ENCODE measurements at regions not wholly inside any gene's neighbourhood (a gene's known extent, or its start where the extent isn't known, plus 50 kb on each side); places are given as distances from the start of the nearest gene placed in this dataset.

GRCh38 chr16:88284626-88285513 is 97.9 kb upstream of the ZNF469 start:
- DNase-seq (ENCODE audit: low spot score) = no peak

- no peak for DNase-seq (ENCODE audit: low spot score)
Observed at GRCh38 chr16:88285514-88285822, 97.3 kb upstream of the ZNF469 start.

- no peak for DNase-seq (ENCODE audit: low spot score)
Observed at GRCh38 chr16:88286301-88286923, 96.3 kb upstream of the ZNF469 start.

DNA sequence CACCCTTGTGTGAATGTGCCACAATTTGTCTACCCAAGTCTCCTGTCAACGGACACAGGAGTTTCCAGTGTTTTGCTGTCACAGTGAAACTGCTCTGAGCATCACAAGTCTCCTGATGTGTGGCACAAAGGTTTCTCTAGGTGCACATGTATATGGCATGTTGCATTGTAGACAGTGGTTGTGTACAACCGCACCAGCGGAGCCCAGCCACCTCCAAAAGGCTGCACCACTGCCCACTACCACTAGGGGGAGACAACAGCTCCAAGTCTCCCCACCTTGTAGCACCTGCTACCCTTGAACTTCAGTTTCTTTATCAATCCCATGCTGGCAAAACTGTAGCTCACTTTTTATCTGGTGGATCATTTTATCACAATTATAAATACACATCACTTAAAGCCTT is 95.5 kb upstream of the ZNF469 start:
- DNase-seq (ENCODE audit: low spot score) = peak; percentile 35

DNA sequence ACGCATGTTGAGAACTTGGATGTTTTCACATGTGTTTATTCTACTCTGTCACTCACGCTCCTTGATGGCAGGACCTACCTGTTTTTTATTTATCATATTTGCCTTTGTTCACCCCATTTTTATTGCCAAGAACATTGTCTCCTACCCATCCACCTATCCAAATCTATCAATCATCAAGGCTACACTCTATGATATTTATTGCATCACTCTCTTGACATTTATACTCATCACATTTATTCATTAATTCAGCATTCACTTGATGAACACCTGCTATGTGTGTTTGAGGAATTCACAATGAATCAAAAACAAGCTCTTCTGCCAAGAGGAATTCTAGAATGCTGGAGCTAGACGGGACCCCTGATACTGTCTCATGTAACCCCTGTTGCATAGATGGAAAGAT is 94.5 kb upstream of the ZNF469 start:
- no peak for DNase-seq (ENCODE audit: low spot score)

- DNase-seq (ENCODE audit: low spot score) = no peak
Observed at GRCh38 chr16:88289001-88289400, 93.8 kb upstream of the ZNF469 start.

DNA sequence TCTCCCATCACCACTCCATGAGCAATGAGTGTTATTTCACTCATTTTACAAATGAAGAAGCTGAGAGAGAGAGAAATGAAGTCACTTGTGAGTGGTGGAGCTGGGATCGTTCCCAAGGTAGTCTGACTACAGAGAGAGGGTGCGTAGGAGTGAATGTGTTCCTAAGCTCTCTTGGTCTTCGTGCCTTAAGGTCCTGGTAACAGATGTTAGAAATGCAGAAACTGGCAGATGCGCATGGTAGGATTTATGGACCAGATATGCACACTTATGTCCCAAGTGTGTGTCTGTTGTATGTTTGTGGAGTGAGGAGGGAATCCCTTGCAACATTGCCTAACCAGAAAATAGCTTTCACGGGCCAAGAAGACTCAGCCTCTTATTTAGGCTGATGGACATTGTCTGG is 93.2 kb upstream of the ZNF469 start:
- no peak for DNase-seq (ENCODE audit: low spot score)

DNA sequence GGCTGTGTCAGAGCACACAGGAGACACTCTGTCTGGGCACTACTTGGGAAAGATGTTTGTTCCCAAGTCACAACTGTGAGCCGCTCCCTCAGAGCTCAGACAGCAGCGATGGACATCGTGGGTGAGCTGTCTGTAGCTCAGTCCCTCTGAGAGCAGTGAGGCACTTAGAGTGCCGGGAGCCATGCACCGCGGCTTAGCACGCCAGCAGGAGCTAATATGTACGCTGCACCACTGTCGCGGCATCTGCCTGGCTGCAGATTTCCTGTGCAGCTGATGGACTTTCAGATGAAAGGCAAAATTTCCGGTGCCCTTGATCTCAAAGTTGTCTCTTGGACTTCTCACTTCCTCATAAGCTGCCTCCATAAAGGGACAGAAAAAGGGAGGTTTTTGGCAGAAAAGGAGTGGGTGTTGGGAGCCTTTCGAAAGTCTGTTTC is 92.8 kb upstream of the ZNF469 start:
- no peak for DNase-seq (ENCODE audit: low spot score)

DNA sequence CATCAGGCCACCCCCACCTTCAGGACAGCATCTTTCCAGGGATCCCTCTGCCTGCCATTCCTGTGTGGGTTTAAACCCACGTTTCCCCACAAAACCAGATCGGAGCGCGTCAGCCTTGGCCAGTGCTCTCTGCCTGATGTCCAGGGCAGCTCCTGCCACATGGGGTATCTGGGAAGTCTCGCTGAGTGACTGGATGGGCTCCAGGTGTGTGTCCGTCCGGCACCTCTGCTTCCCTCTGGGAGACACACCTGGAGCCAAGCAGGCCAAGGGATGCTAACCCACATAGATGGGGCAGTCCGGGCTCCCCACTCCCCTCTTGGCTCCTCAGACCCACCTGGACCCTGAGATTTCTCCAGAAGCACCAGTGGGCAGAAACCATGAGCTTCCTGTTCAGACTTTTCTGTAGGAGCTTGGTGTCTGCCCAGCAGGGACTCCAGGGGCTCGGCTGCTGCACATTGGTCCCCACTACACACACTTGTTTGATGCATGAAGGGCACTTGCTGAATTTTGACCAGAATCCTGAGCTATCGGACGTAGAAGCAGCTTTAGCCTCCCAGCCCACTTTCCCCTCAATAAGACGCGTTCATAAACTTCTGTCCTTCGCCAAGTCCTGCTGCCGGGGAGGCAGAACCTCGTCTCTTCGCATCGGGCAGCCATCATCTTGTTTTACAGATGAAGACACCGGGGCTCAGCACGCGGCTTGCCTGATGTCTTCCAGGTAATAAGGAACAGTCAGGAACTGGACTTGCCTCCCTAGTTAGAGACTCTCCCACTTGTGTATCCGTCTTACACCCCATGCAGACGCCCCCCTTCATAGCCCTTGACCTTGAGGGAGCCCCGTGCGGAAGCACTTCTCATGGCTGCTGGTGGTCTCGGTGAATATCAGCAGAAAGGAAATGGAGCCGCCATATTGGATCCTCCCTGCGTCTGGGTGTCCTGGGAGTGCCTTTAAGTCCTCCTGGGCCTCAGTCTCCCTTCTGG is 91.6 kb upstream of the ZNF469 start:
- no peak for DNase-seq (ENCODE audit: low spot score)

GRCh38 chr16:88292007-88292970 is 90.5 kb upstream of the ZNF469 start:
- DNase-seq (ENCODE audit: low spot score) = no peak

- no peak for DNase-seq (ENCODE audit: low spot score)
Observed at GRCh38 chr16:88293097-88293496, 89.7 kb upstream of the ZNF469 start.

DNA sequence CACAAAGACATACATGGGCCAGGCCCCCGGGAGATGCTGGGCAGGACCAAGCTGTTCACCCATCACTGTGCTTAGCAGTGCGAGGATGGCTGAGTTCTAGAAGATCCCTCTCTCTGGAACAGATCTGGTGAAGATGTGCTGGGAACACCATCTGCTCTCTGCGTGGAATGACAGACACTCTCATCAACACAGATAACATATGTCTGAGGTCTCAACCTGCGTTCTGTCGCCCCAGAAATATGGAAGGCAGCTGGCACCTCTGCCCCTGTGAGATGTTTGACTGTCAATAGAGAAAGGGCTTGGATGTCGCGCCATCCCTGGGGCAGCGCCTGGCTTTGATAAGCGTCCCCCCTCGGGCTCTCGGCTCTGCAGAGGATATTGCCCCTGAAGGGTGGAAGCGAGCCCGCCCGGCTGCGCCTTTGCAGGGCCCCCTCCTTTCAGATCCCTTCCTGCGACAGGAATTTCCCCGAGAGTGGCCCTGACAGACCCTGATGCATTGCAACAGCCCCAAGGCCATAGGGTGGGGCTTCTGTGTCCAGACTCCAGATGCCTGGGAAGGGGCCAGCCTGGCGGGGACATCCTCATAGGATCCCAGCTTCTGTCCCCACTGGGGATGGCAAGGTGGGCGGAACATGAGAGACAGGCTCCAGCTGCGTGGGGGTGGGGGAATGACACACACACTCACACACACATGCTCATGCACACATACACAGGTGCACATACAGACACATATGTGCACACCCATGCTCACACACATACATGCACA is 86.9 kb upstream of the ZNF469 start:
- DNase-seq (ENCODE audit: low spot score) = no peak

GRCh38 chr16:88296437-88297177 is 86.2 kb upstream of the ZNF469 start:
- no peak for DNase-seq (ENCODE audit: low spot score)

DNA sequence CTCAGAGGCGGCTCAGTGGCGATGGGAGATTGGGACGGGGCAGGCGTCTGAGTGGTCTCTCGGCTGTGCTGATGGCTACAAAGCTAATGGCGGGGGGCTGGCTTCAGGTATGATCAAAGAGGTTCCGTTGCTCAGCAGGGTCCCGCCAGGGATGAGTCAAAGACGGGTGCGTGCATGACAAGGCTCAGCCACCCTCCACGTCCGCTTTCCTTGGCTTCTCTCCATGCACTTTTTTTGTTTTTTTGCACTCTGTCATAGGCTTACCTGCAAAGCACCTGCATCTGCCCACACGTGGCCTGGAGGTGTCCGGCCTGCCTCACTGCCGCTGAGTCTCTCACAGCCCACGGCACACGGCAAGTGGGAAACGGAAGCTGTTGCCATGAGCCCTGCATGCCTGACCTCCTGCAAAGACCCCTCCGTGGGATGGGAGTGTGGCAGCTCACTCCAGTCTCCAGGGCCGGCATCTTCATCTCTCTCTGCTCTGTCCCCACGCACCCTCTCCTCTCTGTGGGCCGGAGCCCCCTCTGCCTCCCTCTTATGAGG is 85.5 kb upstream of the ZNF469 start:
- no peak for DNase-seq (ENCODE audit: low spot score)

DNA sequence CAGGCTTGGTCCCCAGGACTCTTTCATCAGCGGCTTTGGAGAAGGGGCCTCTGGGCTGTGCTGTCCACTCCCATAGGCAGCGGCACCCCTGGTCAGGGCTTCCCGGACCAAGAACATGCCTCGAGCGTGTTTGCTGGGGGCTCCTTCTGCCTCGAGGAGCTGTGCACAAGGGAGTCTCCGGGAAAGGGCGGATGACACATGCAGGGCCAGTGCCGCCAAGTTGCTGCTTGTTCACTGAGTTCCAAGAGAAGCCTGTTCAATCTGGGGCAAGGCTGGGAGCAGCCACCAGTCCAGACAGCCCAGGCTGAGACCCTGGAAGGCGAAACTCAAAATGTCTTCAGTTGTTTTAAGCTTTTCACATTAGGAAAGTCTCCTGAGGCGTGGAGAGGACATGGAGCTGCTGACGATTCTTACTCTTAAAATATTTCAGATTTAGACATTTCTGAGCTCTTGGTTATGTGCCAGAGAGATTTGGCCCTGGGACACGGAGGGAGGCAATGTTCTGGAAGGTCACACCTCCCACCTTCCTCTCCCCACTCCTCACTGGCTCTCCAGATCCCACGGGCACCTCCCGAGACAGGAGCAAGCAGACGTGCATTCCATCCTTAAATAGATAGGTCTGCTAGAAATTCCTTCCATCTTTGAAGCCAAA is 84.5 kb upstream of the ZNF469 start:
- DNase-seq (ENCODE audit: low spot score) = no peak

GRCh38 chr16:88298833-88299745 is 83.7 kb upstream of the ZNF469 start:
- no peak for DNase-seq (ENCODE audit: low spot score)

- no peak for DNase-seq (ENCODE audit: low spot score)
Observed at GRCh38 chr16:88299751-88300462, 82.9 kb upstream of the ZNF469 start.

Data from HT-29 (cell line).